OCI-LY1 (cell line): ENCODE measurements at regions not wholly inside any gene's neighbourhood (a gene's known extent, or its start where the extent isn't known, plus 50 kb on each side); places are given as distances from the start of the nearest gene placed in this dataset.

Source experiments
- H2AFZ ChIP-seq: fragments of 200-600 bp; sonication (generic), shearing (Covaris generic); 2 replicates; pipeline ENCODE4 v1.6.0; 2014; ENCODE audit warnings: antibody characterized with exemption, mild to moderate bottlenecking, low read length
- H3F3A ChIP-seq: fragments of 200-600 bp; sonication (generic), shearing (Covaris generic); 2 replicates; pipeline ENCODE4 v1.6.0; 2014; ENCODE audit warnings: mild to moderate bottlenecking, antibody characterized with exemption, low read length, moderate library complexity; ENCODE audit not compliant: insufficient read depth
- H3K27ac ChIP-seq: fragments of 200-600 bp; sonication (generic); 2 replicates; pipeline ENCODE4 v1.5.1; 2014; ENCODE audit warnings: low read length, mixed run types, mild to moderate bottlenecking, low read depth; ENCODE audit not compliant: poor library complexity, severe bottlenecking
- H3K27me3 ChIP-seq: fragments of 200-600 bp; sonication (generic); 2 replicates; pipeline ENCODE4 v1.6.0; 2014; ENCODE audit warnings: antibody characterized with exemption, mild to moderate bottlenecking, low read length, moderate library complexity; ENCODE audit not compliant: insufficient read depth
- H3K36me3 ChIP-seq: fragments of 200-600 bp; sonication (generic); 2 replicates; pipeline ENCODE4 v1.6.1; 2014; ENCODE audit warnings: mild to moderate bottlenecking, antibody characterized with exemption, low read length, moderate library complexity, mixed read lengths; ENCODE audit not compliant: insufficient read depth
- H3K4me1 ChIP-seq: fragments of 200-600 bp; sonication (generic); 2 replicates; pipeline ENCODE4 v1.5.1; 2014; ENCODE audit warnings: mild to moderate bottlenecking, low read length, moderate library complexity; ENCODE audit not compliant: insufficient read depth, severe bottlenecking
- H3K4me2 ChIP-seq: fragments of 200-600 bp; sonication (generic), shearing (Covaris generic); 2 replicates; pipeline ENCODE4 v1.6.1; 2014; ENCODE audit warnings: low read length
- H3K4me3 ChIP-seq: fragments of 200-600 bp; sonication (generic); 2 replicates; pipeline ENCODE4 v1.5.1; 2014; ENCODE audit warnings: low read length, low read depth, mild to moderate bottlenecking, mixed read lengths; ENCODE audit not compliant: poor library complexity, severe bottlenecking
- H3K79me2 ChIP-seq: fragments of 200-600 bp; shearing (Covaris generic); 2 replicates; pipeline ENCODE4 v1.6.1; 2016; ENCODE audit warnings: mixed run types, low read length, mixed read lengths; ENCODE audit not compliant: insufficient read depth
- H3K9ac ChIP-seq: fragments of 200-600 bp; sonication (generic), shearing (Covaris generic); 2 replicates; pipeline ENCODE4 v1.6.1; 2014; ENCODE audit warnings: mild to moderate bottlenecking, low read length, mixed read lengths
- H3K9me2 ChIP-seq: fragments of 200-600 bp; sonication (generic), shearing (Covaris generic); 2 replicates; pipeline ENCODE4 v1.6.1; 2014; ENCODE audit warnings: low read depth, mild to moderate bottlenecking, low read length, mixed read lengths
- H3K9me3 ChIP-seq: fragments of 200-600 bp; shearing (Covaris generic); 2 replicates; pipeline ENCODE4 v1.6.1; 2014; ENCODE audit warnings: low read length, mixed read lengths
- H4K20me1 ChIP-seq: fragments of 200-600 bp; sonication (generic), shearing (Covaris generic); 2 replicates; pipeline ENCODE4 v1.6.0; 2016; ENCODE audit warnings: mild to moderate bottlenecking, low read length; ENCODE audit not compliant: insufficient read depth
- CTCF ChIP-seq: fragments of 200-600 bp; sonication (generic), shearing (Covaris generic); IDR thresholded peaks from 2 replicates; pipeline ENCODE4 v1.5.1; 2017; ENCODE audit warnings: mild to moderate bottlenecking, antibody characterized with exemption, low read length, moderate library complexity, mixed read lengths
- EZH2 ChIP-seq: fragments of 200-600 bp; sonication (generic), shearing (Covaris generic); IDR thresholded peaks from 2 replicates; pipeline ENCODE4 v1.8.0; 2017; ENCODE audit warnings: borderline replicate concordance, mixed run types, mild to moderate bottlenecking, antibody characterized with exemption, low read length, moderate library complexity, mixed read lengths

- Histone ChIP-seq H3K79me2 (no peaks in the 10 kb centered on the region), H3F3A (no peaks in the 10 kb centered on the region), H3K4me1 (no peaks in the 10 kb centered on the region), H3K27me3 (no peaks in the 10 kb centered on the region; the same call in 1 of the 2 replicates), H3K36me3 (no peaks in the 10 kb centered on the region), H3K4me2 (no peak overlapping the region), H3K27ac (no peak overlapping the region), H3K9me2 (no peaks in the 10 kb centered on the region), H2AFZ (no peak overlapping the region), H3K9ac (no peak overlapping the region), H3K4me3 (no peak overlapping the region), H4K20me1 (no peaks in the 10 kb centered on the region), H3K9me3 (no peaks in the 10 kb centered on the region)
- TF ChIP-seq CTCF (no peak), EZH2 (no peak)
These were observed 78.0 kb downstream of the ACKR3 start for GRCh38 chr2:236647621-236648020.

DNA sequence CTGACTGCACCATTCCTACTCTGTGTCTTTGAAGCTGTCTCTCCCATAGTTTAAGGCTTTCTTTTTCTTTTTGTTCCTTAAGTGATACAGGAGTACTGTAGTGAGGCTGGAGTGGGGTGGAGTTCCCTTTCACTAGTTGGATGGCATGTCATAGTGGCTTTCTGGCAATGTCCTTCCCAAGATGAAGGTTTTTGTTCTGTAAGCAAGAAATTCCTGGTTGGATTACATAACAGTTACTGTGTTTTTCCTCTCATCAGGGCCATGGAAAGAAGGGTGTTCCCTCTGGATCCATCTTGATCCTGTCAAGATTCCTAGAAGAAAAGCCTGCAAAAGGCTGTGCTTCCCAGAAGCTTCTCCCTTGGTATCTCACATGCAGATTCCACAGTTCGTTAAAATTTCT, 84.2 kb downstream of the ACKR3 start:
- H3K9ac ChIP-seq, result no peak overlapping the region
- H3K9me2 ChIP-seq, result no peaks in the 10 kb centered on the region
- H3K27ac ChIP-seq, result no peak overlapping the region

GRCh38 chr2:236654496-236654895, 84.9 kb downstream of the ACKR3 start:
- TF ChIP-seq EZH2, result no peak
- no peak for TF ChIP-seq CTCF
- Histone ChIP-seq H3K36me3 (no peaks in the 10 kb centered on the region), H2AFZ (no peak overlapping the region), H3K9ac (no peak overlapping the region), H3K27me3 (no peaks in the 10 kb centered on the region), H3K79me2 (no peaks in the 10 kb centered on the region), H3F3A (no peaks in the 10 kb centered on the region), H3K4me1 (no peaks in the 10 kb centered on the region), H3K27ac (no peak overlapping the region), H4K20me1 (no peaks in the 10 kb centered on the region), H3K9me3 (no peaks in the 10 kb centered on the region), H3K4me2 (no peak overlapping the region), H3K9me2 (no peaks in the 10 kb centered on the region), H3K4me3 (no peak overlapping the region)

More for the DNA sequence above, 84.2 kb downstream of the ACKR3 start:
- H3K36me3 ChIP-seq, result no peaks in the 10 kb centered on the region
- H3K4me2 ChIP-seq, result no peak overlapping the region
- no peak for TF ChIP-seq CTCF
- no peak for TF ChIP-seq EZH2
- no peaks in the 10 kb centered on the region for H3F3A ChIP-seq
- no peaks in the 10 kb centered on the region for H3K4me1 ChIP-seq
- H2AFZ ChIP-seq, result no peak overlapping the region
- H3K79me2 ChIP-seq, result no peaks in the 10 kb centered on the region
- H3K9me3 ChIP-seq, result no peaks in the 10 kb centered on the region
- H3K4me3 ChIP-seq, result no peak overlapping the region
- H4K20me1 ChIP-seq, result no peaks in the 10 kb centered on the region
- no peaks in the 10 kb centered on the region for H3K27me3 ChIP-seq
